Dedifferentiated amniotic fluid mesenchymal stem cell (primary cell): ENCODE measurements at regions not wholly inside any gene's neighbourhood (a gene's known extent, or its start where the extent isn't known, plus 50 kb on each side); places are given as distances from the start of the nearest gene placed in this dataset.

Experiments
- DNase-seq: peaks from one replicate; pipeline ENCODE4 v3.0.0-alpha.2; 2016; ENCODE audit errors: extremely low spot score

- no peak for DNase-seq
Measured at GRCh38 chr22:49264696-49265095, 563.0 kb downstream of the BRD1 start.

DNA sequence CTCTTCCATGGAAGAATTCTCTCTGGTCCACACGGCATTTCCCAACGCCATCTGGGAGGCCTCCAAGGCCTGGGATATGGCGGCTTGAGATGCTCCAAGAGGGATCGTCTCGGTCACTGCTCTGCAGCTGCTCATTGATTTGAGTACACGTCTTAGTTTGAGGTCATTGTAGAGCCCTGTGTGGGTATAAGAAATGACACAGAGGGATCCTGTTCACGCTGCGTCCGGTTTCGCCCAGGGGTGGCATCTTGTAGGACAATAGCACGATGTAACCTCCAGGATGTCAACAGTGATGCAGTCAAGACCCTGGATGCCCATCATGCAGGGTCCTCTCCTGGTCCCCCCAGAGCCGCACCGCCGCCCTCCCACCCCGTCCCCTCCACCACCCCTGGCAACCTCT, 564.6 kb downstream of the BRD1 start:
- no peak for DNase-seq

- DNase-seq: no peak
Measured at GRCh38 chr22:49262167-49262566, 565.5 kb downstream of the BRD1 start.

DNA sequence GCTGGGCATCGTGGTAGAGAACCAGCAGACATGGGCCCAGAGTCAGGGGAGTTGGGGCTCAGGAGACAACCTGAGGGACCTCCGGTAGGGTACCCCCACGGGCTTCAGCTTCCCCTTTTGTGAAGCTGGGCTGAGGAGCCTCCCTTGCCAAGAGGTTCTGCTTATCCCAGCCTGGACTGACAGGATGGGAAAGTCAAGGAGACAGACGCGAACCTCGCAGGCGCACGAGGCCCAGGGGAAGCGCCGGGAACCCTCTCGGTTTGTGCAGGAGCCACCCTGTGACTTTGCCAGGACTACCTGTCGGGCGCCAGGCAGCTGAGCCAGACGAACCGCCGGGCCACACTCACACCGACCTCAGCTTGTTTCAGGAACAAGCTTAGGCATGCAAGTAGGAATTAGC, 566.1 kb downstream of the BRD1 start:
- no peak for DNase-seq

DNA sequence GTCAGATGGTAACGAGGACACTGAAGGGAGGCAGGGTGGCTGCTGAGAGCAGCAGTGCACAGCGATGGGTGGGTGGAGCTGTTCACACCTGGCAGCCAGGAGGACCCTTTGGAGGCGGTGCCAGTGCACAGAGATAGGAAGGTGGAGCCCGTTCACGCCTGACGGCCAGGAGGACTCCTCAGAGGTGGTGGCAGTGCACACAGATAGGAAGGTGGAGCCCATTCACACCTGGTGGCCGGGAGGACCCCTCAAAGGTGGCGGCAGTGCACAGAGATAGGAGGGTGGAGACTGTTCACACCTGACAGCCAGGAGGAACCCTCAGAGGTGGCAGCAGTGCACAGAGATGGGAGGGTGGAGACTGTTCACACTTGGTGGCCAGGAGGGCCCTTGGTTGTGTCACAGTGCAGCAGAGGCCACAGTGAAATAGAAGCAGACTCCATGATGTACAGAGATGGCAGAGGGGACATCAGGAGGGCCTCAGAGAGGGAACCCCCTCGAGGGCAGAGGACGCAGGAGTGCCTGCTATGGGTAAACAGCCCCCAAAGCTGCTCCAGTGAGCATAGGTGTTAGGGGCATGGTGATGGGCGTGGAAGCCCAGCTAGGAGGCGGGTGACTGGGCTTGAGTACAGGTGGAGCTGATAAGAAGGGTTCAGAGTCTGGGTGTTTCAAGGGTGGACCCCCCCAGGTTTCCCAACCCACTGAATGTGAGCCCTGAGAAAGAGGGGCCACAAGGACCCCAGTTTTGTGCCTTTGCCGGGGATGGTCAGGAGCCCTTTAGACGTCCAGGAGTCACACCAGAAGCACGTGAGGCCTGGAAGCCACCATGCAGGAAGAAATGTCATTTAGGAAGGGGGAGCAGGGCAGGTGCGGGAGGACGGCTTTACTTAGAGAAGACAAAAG, 566.7 kb downstream of the BRD1 start:
- DNase-seq: no peak

DNA sequence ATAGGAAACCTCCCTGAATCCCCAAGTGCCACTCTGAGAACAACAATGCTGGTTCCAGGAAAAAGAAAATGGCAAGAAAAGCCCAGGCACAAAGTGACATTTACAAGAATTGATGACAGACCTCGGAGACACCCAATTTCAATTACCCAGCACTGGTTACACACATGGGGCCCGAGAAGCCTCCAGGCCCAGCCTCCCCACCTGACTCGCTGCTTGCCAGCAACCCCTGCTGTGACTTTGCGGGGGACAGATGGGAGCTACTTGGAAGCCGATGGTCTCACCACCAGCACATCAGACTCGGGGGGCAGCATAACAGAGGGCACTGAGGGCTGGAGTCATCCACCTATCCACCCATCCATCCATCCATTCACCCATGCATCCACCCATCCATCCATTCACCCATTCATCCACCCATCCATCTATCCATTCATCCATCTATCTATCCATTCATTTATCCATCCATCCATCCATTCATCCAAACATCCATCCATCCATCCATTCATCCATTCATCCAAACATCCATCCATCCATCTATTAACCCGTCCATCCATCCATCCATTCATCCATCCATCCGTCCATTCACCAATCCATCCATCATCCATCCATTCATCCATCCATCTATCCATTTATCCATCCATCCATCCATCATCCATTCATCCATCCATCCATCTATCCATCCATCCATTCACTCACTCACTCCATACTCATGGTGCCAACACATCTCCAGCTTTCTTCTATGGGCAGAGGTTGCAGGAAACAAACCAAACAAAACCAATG, 567.6 kb downstream of the BRD1 start:
- DNase-seq: no peak

DNA sequence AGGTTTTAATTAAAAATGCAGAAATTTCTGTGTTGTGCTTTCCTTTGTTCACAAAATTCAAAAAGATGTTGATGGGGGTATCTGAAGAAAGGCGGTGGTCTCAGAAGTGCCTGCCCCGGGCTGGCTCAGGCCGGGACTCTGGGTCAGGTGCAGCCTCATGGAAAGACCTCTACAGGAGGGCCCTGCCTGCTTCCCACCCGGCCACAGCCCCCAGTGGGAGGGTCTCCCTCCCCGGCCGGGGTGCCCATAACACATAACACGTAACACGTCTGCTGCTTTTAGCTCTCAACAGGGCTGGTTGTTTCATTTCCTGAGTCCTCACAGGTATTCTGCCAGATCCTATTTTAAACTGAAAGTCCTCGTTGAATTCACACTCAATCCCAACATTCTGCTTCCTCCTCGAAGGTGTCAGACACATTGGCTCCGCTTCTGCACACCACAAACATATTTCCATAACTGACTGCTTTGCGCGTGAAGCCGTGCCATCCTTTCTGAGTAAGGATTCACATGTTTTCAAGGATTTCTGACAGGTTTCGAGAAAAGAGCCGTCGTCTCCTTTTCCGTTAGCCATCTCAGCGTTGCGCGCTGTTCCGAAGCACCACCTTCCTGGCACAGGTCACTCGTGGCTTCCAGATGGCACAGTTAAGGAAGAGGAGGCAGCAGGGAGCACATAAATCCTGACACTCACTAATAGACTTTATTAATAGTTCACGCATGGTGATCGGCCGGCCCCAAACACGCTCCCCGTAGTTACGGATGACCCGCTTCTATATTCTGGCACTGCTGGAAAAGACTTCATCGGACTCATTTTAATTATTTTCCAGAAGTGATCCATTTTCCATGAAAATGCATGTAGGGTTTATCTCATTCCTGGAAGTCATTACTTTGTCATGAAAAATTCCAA, 569.3 kb downstream of the BRD1 start:
- DNase-seq: no peak

GRCh38 chr22:49257551-49257961, 570.1 kb downstream of the BRD1 start:
- no peak for DNase-seq

GRCh38 chr22:49255741-49256318, 571.8 kb downstream of the BRD1 start:
- DNase-seq: no peak

- no peak for DNase-seq
Measured at GRCh38 chr22:49255154-49255553, 572.5 kb downstream of the BRD1 start.

DNA sequence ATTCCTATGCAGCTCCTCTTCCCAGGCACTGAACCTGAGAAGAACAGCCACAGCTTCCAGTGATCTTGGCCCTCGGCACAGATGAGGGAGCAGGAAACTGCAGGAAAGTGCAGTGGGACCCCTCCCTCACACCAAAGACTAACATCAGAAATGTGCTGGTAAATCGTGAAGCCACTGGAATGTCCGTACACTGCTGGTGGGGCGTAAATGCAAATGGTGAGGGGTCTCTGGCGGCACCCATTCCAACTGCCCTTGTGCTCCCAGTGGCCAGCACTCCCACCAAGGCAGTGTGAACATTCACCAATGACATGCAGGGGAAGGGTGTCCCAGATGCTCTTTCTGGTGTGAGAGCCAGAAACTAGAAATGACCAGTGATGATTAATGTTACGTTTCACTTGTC, 574.0 kb downstream of the BRD1 start:
- DNase-seq: no peak

GRCh38 chr22:49251371-49251770, 576.3 kb downstream of the BRD1 start:
- DNase-seq: no peak

DNA sequence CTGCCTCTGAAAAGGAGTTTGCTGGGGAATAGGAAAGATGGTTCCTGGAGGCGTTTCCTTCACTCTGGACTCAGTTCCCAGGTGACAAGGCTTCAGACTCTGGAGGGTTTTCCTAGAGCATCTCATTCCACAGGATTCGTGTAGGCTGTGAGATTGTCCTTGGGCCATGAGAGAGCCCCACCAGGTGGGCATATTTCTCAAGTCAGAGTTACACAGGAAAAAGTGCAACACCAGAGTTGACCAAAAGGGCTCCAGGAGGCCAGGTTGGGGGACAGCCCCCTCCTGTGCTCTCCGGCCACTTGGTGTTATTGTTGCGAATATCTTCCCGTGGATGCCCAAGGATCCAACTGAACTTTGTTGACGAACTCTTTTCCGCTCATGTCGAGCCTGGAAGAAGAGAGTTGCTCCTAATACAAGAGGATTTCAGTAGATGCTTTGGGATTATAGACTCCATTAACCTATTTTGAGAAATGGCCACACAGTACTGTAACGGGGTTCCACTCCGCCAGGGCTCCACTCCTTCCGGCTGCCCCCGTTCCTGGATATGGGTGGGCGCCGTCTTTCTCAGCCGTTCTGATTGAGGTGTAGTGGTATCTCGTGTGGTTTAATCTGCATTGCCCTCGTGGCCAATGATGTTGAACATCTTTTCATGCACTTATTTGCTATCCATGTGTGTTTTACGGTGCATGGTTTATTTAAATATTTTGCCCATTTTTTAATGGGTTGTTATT, 580.3 kb downstream of the BRD1 start:
- no peak for DNase-seq

DNA sequence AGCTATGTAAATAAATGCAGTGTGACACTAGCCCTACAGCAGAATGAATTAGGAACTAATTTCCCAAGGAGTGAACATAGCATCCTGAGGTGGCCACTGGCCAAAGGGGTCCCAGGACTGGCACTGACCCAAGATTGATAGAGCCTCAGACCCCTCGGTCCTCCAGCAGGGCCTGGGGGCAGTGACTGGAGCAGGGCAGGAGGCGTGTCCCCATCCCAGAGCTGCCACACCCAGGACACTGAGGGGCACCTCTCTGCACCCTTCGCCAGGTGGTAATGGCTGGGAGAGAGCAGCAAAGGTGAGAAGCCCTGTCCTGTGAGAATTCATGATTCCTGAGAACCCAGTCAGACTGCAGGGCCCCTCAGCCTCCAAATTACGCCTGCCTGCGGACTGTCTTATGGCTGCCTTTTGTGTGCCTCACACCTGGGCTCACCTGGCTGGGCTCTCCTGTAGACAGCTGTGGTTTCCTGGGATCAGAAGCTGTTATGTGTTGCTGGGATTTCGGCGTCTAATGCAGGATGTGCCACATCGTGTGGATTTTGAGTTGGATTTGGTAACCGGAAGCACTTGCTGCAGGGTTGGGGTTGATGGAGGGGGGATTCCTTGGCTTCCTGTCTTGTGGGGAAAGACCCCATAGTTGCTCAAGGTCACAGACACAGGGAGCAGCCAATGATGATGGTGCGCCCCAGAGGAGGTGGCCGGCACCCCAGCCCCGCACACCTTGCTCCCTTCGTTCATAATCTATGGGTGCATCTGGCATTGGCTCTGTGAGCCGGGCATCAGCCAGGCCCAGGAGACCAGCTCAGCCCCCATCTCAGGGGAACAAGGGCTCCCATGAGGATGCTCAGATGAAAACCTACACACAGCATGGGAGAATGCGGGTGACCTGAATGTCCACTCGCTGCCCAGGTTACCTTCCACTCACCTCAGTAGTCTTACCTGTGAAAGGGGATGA, 582.9 kb downstream of the BRD1 start:
- DNase-seq: no peak

DNA sequence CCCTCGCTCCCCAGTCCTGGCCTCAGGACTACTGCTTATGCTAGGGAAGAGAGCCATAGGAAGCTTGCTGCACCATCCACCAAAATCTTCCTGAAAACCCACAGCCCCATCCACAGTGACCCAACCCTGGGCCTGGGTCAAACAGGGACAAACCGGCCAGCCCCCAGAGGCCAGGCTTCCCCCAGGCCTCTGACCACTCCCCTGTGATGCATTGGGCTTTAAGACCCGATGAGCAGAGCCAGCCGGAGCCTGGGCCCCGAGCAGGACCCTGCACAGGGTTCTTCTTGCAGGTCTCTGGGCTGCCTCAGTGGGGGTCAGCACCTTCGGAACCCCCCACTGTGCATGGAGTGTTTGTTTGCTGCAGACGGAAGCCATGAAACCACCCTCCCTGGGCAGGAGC, 583.7 kb downstream of the BRD1 start:
- no peak for DNase-seq

GRCh38 chr22:49243335-49243734, 584.3 kb downstream of the BRD1 start:
- no peak for DNase-seq

GRCh38 chr22:49242480-49242879, 585.2 kb downstream of the BRD1 start:
- DNase-seq: no peak

- no peak for DNase-seq
Measured at GRCh38 chr22:49241174-49241851, 586.4 kb downstream of the BRD1 start.

DNA sequence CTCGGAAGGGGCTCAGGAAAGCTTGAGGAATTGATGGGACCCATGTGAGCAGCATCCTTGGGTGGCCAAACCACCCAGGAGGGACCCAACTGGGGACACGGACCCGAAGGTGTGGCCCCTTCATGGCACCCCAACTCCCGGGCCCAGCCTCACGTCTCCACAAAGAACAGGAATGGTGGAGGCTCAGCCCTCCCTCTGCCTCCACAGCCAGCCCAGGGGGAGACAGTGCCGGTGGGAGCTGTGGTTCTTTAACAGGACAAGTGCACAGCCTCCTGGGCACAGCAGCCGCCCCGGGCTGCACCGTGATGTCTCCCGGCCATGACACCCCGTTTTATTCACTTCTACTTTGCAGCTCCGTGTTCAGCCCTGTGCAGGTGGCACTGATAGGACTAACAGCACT, 587.2 kb downstream of the BRD1 start:
- DNase-seq: no peak
